Vagina (tissue), 2 donors: ENCODE measurements at regions not wholly inside any gene's neighbourhood (a gene's known extent, or its start where the extent isn't known, plus 50 kb on each side); places are given as distances from the start of the nearest gene placed in this dataset.

Source experiments
- CTCF ChIP-seq, 3 experiments: fragments of 450-650 bp in 2 of 3; fragments of 200-600 bp in 1 of 3; sonication (generic) in 1 of 3; IDR thresholded peaks; one replicate each; pipeline ENCODE4 v1.5.1; 2017 to 2019; ENCODE audit warnings: antibody characterized with exemption in 3 of 3, mild to moderate bottlenecking in 2 of 3, moderate library complexity in 2 of 3
- POLR2A ChIP-seq, 2 donors: fragments of 450-650 bp; IDR thresholded peaks; one replicate each; pipeline ENCODE4 v1.6.1; 2017; ENCODE audit warnings: antibody characterized with exemption in 2 of 2, mild to moderate bottlenecking in 2 of 2, moderate library complexity in 2 of 2

DNA sequence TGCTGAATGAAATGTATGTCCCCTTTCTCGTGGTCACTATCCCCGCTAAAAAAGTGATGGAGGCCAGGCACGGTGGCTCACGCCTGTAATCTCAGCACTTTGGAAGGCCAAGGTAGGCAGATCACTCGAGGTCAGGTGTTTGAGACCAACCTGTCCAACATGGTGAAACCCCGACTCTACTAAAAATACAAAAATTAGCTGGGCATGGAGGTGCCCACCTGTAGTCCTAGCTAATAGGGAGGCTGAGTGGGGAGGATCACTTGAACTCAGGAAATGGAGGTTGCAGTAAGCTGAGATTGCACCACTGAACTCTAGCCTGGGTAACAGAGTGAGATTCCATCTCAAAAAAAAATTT lies 91.4 kb upstream of the MKLN1 start:
- TF ChIP-seq CTCF (IDR thresholded peaks at IDR 0.05) (no peak), POLR2A (IDR thresholded peaks at IDR 0.05) (no peak)
